IMR-90 (cell line): ENCODE measurements at regions not wholly inside any gene's neighbourhood (a gene's known extent, or its start where the extent isn't known, plus 50 kb on each side); places are given as distances from the start of the nearest gene placed in this dataset.

Experiments
- ATAC-seq: fragments of 200-7000 bp; cut with Tn5 transposase; 2 replicates; pipeline ENCODE4 v1.9.1; 2020; ENCODE audit warnings: low read depth, mild to moderate bottlenecking, moderate library complexity
- BruUV-seq: library from RNA; stranded (reverse); fragments of 400-500 nt; replicated peaks from 2 replicates; lab custom pipeline; 2021; lab: Mats Ljungman, UMichigan
- CTCF ChIA-PET: fragments of 300-600 bp; formaldehyde crosslinking; extraction: SDS; loops from one replicate; lab custom pipeline; 2021; ENCODE audit warnings: antibody characterized with exemption; lab: Yijun Ruan, JAX
- POLR2A ChIA-PET: fragments of 300-600 bp; sonication (Branson Sonifier 250); formaldehyde crosslinking; loops from one replicate; lab custom pipeline; 2022; ENCODE audit warnings: antibody characterized with exemption; ENCODE audit not compliant: unreplicated experiment; lab: Charles Lee
- DNase-seq: peaks from one replicate; pipeline ENCODE4 v3.0.0; 2013
- H2AFZ ChIP-seq: replicated peaks from 2 replicates; pipeline ENCODE3; 2013; ENCODE audit warnings: low read length, mild to moderate bottlenecking; ENCODE audit not compliant: poor library complexity
- H2AK5ac ChIP-seq: 2 replicates; pipeline ENCODE4 v1.6.1; 2013; ENCODE audit warnings: low read depth, low read length, inconsistent platforms
- H2AK9ac ChIP-seq: replicated peaks from 2 replicates; pipeline ENCODE3; 2013; ENCODE audit warnings: mild to moderate bottlenecking, low read depth, low read length, moderate library complexity; ENCODE audit not compliant: poor library complexity
- H2BK120ac ChIP-seq: 2 replicates; pipeline ENCODE4 v1.6.1; 2013; ENCODE audit warnings: low read depth, low read length, inconsistent platforms
- H2BK15ac ChIP-seq: 3 replicates; pipeline ENCODE4 v1.6.1; 2013; ENCODE audit warnings: low read depth, low read length, inconsistent platforms
- H2BK20ac ChIP-seq: 2 replicates; pipeline ENCODE4 v1.6.1; 2013; ENCODE audit warnings: low read depth, mild to moderate bottlenecking, inconsistent platforms, low read length, moderate library complexity
- H2BK5ac ChIP-seq: 2 replicates; pipeline ENCODE4 v1.6.1; 2013; ENCODE audit warnings: mild to moderate bottlenecking, low read depth, low read length, inconsistent platforms; ENCODE audit not compliant: poor library complexity, severe bottlenecking
- H3K14ac ChIP-seq: replicated peaks from 2 replicates; pipeline ENCODE4 v1.6.1; 2013; ENCODE audit warnings: low read depth, low read length, inconsistent platforms
- H3K18ac ChIP-seq: 2 replicates; pipeline ENCODE4 v1.6.1; 2013; ENCODE audit warnings: low read depth, low read length, control low read depth
- H3K23ac ChIP-seq: 2 replicates; pipeline ENCODE4 v1.6.1; 2013; ENCODE audit warnings: low read depth, low read length, inconsistent platforms
- H3K27ac ChIP-seq: 2 replicates; pipeline ENCODE4 v1.5.1; 2013; ENCODE audit warnings: mild to moderate bottlenecking, control low read depth, low read length; ENCODE audit not compliant: insufficient read depth
- H3K27me3 ChIP-seq: 2 replicates; pipeline ENCODE4 v1.6.1; 2013; ENCODE audit warnings: low read length; ENCODE audit not compliant: control insufficient read depth, insufficient read depth
- H3K36me3 ChIP-seq: 2 replicates; pipeline ENCODE4 v1.6.1; 2013; ENCODE audit warnings: low read length, mixed read lengths; ENCODE audit not compliant: control insufficient read depth, insufficient read depth
- H3K4ac ChIP-seq: 2 replicates; pipeline ENCODE4 v1.6.1; 2013; ENCODE audit warnings: low read depth, low read length, inconsistent platforms
- H3K4me1 ChIP-seq: 2 replicates; pipeline ENCODE4 v1.6.1; 2013; ENCODE audit warnings: low read length, mixed read lengths; ENCODE audit not compliant: control insufficient read depth, insufficient read depth
- H3K4me2 ChIP-seq: 2 replicates; pipeline ENCODE4 v1.6.1; 2013; ENCODE audit warnings: low read depth, mild to moderate bottlenecking, control low read depth, low read length, moderate library complexity
- H3K4me3 ChIP-seq: 2 replicates; pipeline ENCODE4 v1.5.1; 2013; ENCODE audit warnings: low read depth, mild to moderate bottlenecking, control low read depth, low read length, moderate library complexity; ENCODE audit not compliant: insufficient read depth
- H3K56ac ChIP-seq: 2 replicates; pipeline ENCODE4 v1.6.1; 2013; ENCODE audit warnings: low read length, inconsistent platforms; ENCODE audit not compliant: insufficient read depth; ENCODE audit errors: extremely low read depth
- H3K79me1 ChIP-seq, 2 experiments: 2 replicates each; pipeline ENCODE4 v1.6.1; 2013; ENCODE audit warnings: low read length in 2 of 2, inconsistent platforms in 1 of 2, low read depth in 1 of 2
- H3K9ac ChIP-seq: 2 replicates; pipeline ENCODE4 v1.6.1; 2013; ENCODE audit warnings: low read depth, low read length, control low read depth
- H3K9me1 ChIP-seq: 2 replicates; pipeline ENCODE4 v1.6.1; 2013; ENCODE audit warnings: low read length, inconsistent platforms; ENCODE audit not compliant: insufficient read depth
- H3K9me3 ChIP-seq: 2 replicates; pipeline ENCODE4 v1.6.1; 2013; ENCODE audit warnings: low read length; ENCODE audit not compliant: control insufficient read depth, insufficient read depth
- H4K20me1 ChIP-seq: 2 replicates; pipeline ENCODE4 v1.6.1; 2013; ENCODE audit warnings: low read length, inconsistent platforms; ENCODE audit not compliant: insufficient read depth
- H4K5ac ChIP-seq: 2 replicates; pipeline ENCODE4 v1.6.1; 2013; ENCODE audit warnings: mild to moderate bottlenecking, low read depth, low read length, control low read depth
- H4K8ac ChIP-seq, 2 experiments: 2 replicates each; pipeline ENCODE4 v1.6.1; 2013; ENCODE audit warnings: low read depth in 2 of 2, low read length in 2 of 2, control low read depth in 1 of 2, inconsistent platforms in 1 of 2
- H4K91ac ChIP-seq: 2 replicates; pipeline ENCODE4 v1.6.1; 2013; ENCODE audit warnings: low read depth, low read length, inconsistent platforms; ENCODE audit not compliant: insufficient read depth
- BHLHE40 ChIP-seq: fragments of 150-350 bp; IDR thresholded peaks from 2 replicates; pipeline ENCODE4 v1.6.1; 2016; ENCODE audit warnings: mild to moderate bottlenecking, low read depth, low read length
- CEBPB ChIP-seq: IDR thresholded peaks from 2 replicates; pipeline ENCODE4 v1.6.1; 2012; ENCODE audit warnings: low read depth, low read length, improper control_type of control experiment
- CHD1 ChIP-seq: IDR thresholded peaks from 2 replicates; pipeline ENCODE4 v1.6.1; 2012; ENCODE audit warnings: low read depth, low read length, improper control_type of control experiment
- FOS ChIP-seq: fragments of 150-350 bp; IDR thresholded peaks from 2 replicates; pipeline ENCODE4 v1.6.1; 2016; ENCODE audit warnings: low read depth, low read length
- MAFK ChIP-seq: IDR thresholded peaks from 2 replicates; pipeline ENCODE4 v1.6.1; 2012; ENCODE audit warnings: low read depth, low read length, improper control_type of control experiment
- MAZ ChIP-seq: IDR thresholded peaks from 2 replicates; pipeline ENCODE4 v1.6.1; 2012; ENCODE audit warnings: low read depth, mild to moderate bottlenecking, low read length, improper control_type of control experiment, moderate library complexity, borderline replicate concordance
- MXI1 ChIP-seq: IDR thresholded peaks from 2 replicates; pipeline ENCODE4 v1.6.1; 2012; ENCODE audit warnings: low read depth, mild to moderate bottlenecking, low read length, moderate library complexity, borderline replicate concordance
- NFE2L2 ChIP-seq: fragments of 150-350 bp; IDR thresholded peaks from 2 replicates; pipeline ENCODE4 v1.6.1; 2016; ENCODE audit warnings: low read depth, mild to moderate bottlenecking, low read length
- RAD21 ChIP-seq: IDR thresholded peaks from 2 replicates; pipeline ENCODE4 v1.6.1; 2012; ENCODE audit warnings: low read length, improper control_type of control experiment
- RCOR1 ChIP-seq: IDR thresholded peaks from 2 replicates; pipeline ENCODE4 v1.6.1; 2012; ENCODE audit warnings: mild to moderate bottlenecking, low read length, improper control_type of control experiment; ENCODE audit not compliant: insufficient replicate concordance
- RFX5 ChIP-seq: IDR thresholded peaks from 2 replicates; pipeline ENCODE4 v1.8.0; 2012; ENCODE audit warnings: low read depth, mild to moderate bottlenecking, low read length, moderate library complexity
- SMC3 ChIP-seq: fragments of 150-350 bp; IDR thresholded peaks from 2 replicates; pipeline ENCODE4 v1.6.1; 2016; ENCODE audit warnings: low read depth, mild to moderate bottlenecking, antibody characterized with exemption, low read length, moderate library complexity
- dilution Hi-C: fragments of 300-500 bp; cut with HindIII; formaldehyde crosslinking; loops from one replicate; pipeline ENCODE4 v1.14.3; 2018; ENCODE audit warnings: low sequenced_read_pairs; ENCODE audit not compliant: unreplicated experiment
- in situ Hi-C: fragments of 300-500 bp; cut with MboI; formaldehyde crosslinking; loops from 3 replicates; pipeline ENCODE4 v1.14.3; 2019; ENCODE audit warnings: low sequenced_read_pairs, inconsistent platforms, mixed read lengths
- intact Hi-C: fragments of 100-400 bp; cut with micrococcal nuclease; formaldehyde crosslinking; loops from 2 replicates; pipeline ENCODE4 v1.10.0; 2022
- TF ChIP-seq, protein P1 (sequence below): conservative IDR thresholded peaks from 2 replicates; pipeline ENCODE4 v1.5.1; 2012; ENCODE audit warnings: mild to moderate bottlenecking, low read depth, low read length, improper control_type of control experiment
- TF ChIP-seq, protein P2 (sequence below): fragments of 150-350 bp; IDR thresholded peaks from 2 replicates; pipeline ENCODE4 v1.6.1; 2016; ENCODE audit warnings: low read depth, mild to moderate bottlenecking, low read length, moderate library complexity, borderline replicate concordance
- TF ChIP-seq, protein P3 (sequence below): fragments of 150-350 bp; IDR thresholded peaks from 2 replicates; pipeline ENCODE4 v1.6.1; 2017; ENCODE audit warnings: mild to moderate bottlenecking, antibody characterized with exemption, low read length, low read depth

DNA sequence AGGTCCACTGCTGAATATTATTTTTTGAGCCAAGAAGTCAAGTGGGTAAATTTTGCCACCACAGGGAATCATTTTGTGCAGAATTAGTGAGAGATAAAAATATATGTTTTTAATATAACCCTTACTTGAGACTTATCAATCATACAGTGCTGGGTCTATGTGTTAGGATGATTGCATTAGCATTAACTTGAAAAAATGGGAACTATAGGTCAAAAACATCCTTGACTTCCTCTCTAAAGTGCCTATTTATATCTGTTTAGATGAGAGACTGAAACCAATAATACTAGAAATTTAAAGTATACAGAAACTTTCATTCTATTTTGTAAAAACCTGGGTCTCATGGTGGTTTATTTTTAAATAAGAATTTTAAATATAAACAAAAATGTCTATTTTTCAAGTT is 65.1 kb upstream of the CARD18 start:
- in situ Hi-C loops = no loop called here
- no TSS peak for BruUV-seq
- no peak overlapping the region for H4K8ac ChIP-seq
- no peak overlapping the region for H3K14ac ChIP-seq
- no peaks in the 10 kb centered on the region for H3K79me1 ChIP-seq
- H2BK20ac ChIP-seq = no peak overlapping the region
- H2BK5ac ChIP-seq = no peak overlapping the region
- H2BK15ac ChIP-seq = no peak overlapping the region
- DNase-seq (no peak), ATAC-seq (no peak)
- H3K4me2 ChIP-seq = no peak overlapping the region
- H3K9ac ChIP-seq = no peak overlapping the region
- no peak overlapping the region for H4K91ac ChIP-seq
- no peak overlapping the region for H4K5ac ChIP-seq
- H3K9me1 ChIP-seq = no peaks in the 10 kb centered on the region
- no peaks in the 10 kb centered on the region for H3K9me3 ChIP-seq
- H2BK120ac ChIP-seq = no peak overlapping the region
- POLR2A ChIA-PET = no interaction called here
- no peaks in the 10 kb centered on the region for H4K20me1 ChIP-seq
- H3K27me3 ChIP-seq = no peaks in the 10 kb centered on the region
- H3K4ac ChIP-seq = no peak overlapping the region
- no peaks in the 10 kb centered on the region for H3K36me3 ChIP-seq
- no peak overlapping the region for H3K56ac ChIP-seq
- TF ChIP-seq BHLHE40 (no peak), MXI1 (no peak), CEBPB (no peak), NFE2L2 (no peak), RCOR1 (no peak), FOS (no peak), CHD1 (no peak), RAD21 (no peak), SMC3 (no peak), MAFK (no peak), MAZ (no peak), RFX5 (no peak)
- TF ChIP-seq, protein P1, sequence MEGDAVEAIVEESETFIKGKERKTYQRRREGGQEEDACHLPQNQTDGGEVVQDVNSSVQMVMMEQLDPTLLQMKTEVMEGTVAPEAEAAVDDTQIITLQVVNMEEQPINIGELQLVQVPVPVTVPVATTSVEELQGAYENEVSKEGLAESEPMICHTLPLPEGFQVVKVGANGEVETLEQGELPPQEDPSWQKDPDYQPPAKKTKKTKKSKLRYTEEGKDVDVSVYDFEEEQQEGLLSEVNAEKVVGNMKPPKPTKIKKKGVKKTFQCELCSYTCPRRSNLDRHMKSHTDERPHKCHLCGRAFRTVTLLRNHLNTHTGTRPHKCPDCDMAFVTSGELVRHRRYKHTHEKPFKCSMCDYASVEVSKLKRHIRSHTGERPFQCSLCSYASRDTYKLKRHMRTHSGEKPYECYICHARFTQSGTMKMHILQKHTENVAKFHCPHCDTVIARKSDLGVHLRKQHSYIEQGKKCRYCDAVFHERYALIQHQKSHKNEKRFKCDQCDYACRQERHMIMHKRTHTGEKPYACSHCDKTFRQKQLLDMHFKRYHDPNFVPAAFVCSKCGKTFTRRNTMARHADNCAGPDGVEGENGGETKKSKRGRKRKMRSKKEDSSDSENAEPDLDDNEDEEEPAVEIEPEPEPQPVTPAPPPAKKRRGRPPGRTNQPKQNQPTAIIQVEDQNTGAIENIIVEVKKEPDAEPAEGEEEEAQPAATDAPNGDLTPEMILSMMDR = no peak
- TF ChIP-seq, protein P2, sequence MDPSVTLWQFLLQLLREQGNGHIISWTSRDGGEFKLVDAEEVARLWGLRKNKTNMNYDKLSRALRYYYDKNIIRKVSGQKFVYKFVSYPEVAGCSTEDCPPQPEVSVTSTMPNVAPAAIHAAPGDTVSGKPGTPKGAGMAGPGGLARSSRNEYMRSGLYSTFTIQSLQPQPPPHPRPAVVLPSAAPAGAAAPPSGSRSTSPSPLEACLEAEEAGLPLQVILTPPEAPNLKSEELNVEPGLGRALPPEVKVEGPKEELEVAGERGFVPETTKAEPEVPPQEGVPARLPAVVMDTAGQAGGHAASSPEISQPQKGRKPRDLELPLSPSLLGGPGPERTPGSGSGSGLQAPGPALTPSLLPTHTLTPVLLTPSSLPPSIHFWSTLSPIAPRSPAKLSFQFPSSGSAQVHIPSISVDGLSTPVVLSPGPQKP = no peak
- TF ChIP-seq, protein P3, sequence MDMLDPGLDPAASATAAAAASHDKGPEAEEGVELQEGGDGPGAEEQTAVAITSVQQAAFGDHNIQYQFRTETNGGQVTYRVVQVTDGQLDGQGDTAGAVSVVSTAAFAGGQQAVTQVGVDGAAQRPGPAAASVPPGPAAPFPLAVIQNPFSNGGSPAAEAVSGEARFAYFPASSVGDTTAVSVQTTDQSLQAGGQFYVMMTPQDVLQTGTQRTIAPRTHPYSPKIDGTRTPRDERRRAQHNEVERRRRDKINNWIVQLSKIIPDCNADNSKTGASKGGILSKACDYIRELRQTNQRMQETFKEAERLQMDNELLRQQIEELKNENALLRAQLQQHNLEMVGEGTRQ = no peak
- CTCF ChIA-PET = no interaction called here
- H2AK9ac ChIP-seq = no peak overlapping the region
- H2AK5ac ChIP-seq = no peak overlapping the region
- H3K23ac ChIP-seq = no peak overlapping the region
- intact Hi-C loops = no loop called here
- H3K4me1 ChIP-seq = no peaks in the 10 kb centered on the region
- H3K27ac ChIP-seq = no peak overlapping the region
- H3K18ac ChIP-seq = no peak overlapping the region
- H3K4me3 ChIP-seq = no peak overlapping the region
- no peak overlapping the region for H2AFZ ChIP-seq
- dilution Hi-C loops = no loop called here
